PC-9 (cell line): ENCODE measurements at regions not wholly inside any gene's neighbourhood (a gene's known extent, or its start where the extent isn't known, plus 50 kb on each side); places are given as distances from the start of the nearest gene placed in this dataset.

Source experiments
- BruUV-seq: library from RNA; stranded (reverse); fragments of 400-500 nt; replicated peaks from 2 replicates; lab custom pipeline; 2021; lab: Mats Ljungman, UMichigan
- CTCF ChIA-PET: fragments of 300-600 bp; sonication (Branson Sonifier 250); formaldehyde crosslinking; loops from one replicate; lab custom pipeline; 2022; ENCODE audit warnings: antibody characterized with exemption; lab: Charles Lee
- POLR2A ChIA-PET: fragments of 300-600 bp; sonication (Branson Sonifier 250); formaldehyde crosslinking; loops from one replicate; lab custom pipeline; 2022; ENCODE audit warnings: antibody characterized with exemption; ENCODE audit not compliant: unreplicated experiment; lab: Charles Lee
- DNase-seq, 2 experiments: peaks; one replicate each; pipeline versions ENCODE4 v3.0.0 to v3.0.0-alpha.2; 2015 to 2022; ENCODE audit warnings: mixed read lengths in 1 of 2
- H2AFZ ChIP-seq: fragments of 200-600 bp; sonication (generic); 2 replicates; pipeline ENCODE4 v1.8.1; 2017; ENCODE audit warnings: antibody characterized with exemption
- H3F3A ChIP-seq: fragments of 200-600 bp; sonication (generic); 2 replicates; pipeline ENCODE4 v1.8.1; 2017; ENCODE audit warnings: antibody characterized with exemption, mild to moderate bottlenecking, low read depth; ENCODE audit not compliant: insufficient read depth
- H3K27ac ChIP-seq: fragments of 200-600 bp; sonication (generic); 2 replicates; pipeline ENCODE4 v1.6.1; 2016; ENCODE audit warnings: mixed run types
- H3K27me3 ChIP-seq: fragments of 200-600 bp; sonication (generic); 2 replicates; pipeline ENCODE4 v1.6.1; 2016; ENCODE audit warnings: low read depth, mixed run types; ENCODE audit not compliant: insufficient read depth
- H3K36me3 ChIP-seq: fragments of 200-600 bp; sonication (generic); 2 replicates; pipeline ENCODE4 v1.6.1; 2016; ENCODE audit warnings: low read depth, mixed run types
- H3K4me1 ChIP-seq: fragments of 200-600 bp; sonication (generic); replicated peaks from 2 replicates; pipeline ENCODE4 v1.6.1; 2016; ENCODE audit warnings: mixed run types; ENCODE audit not compliant: insufficient read depth
- H3K4me2 ChIP-seq: fragments of 200-600 bp; sonication (generic); 2 replicates; pipeline ENCODE4 v1.6.1; 2017; ENCODE audit warnings: mixed run types
- H3K4me3 ChIP-seq: fragments of 200-600 bp; sonication (generic); 2 replicates; pipeline ENCODE4 v1.6.1; 2016; ENCODE audit warnings: mixed run types
- H3K79me2 ChIP-seq: fragments of 200-600 bp; sonication (generic); 2 replicates; pipeline ENCODE4 v1.6.1; 2017; ENCODE audit warnings: low read depth, mixed run types
- H3K9me2 ChIP-seq: fragments of 200-600 bp; sonication (generic); 2 replicates; pipeline ENCODE4 v1.8.1; 2017; ENCODE audit warnings: mild to moderate bottlenecking; ENCODE audit not compliant: insufficient read depth
- H3K9me3 ChIP-seq: fragments of 200-600 bp; sonication (generic); 2 replicates; pipeline ENCODE4 v1.8.1; 2016; ENCODE audit warnings: low read depth; ENCODE audit not compliant: insufficient read depth
- H4K20me1 ChIP-seq: fragments of 200-600 bp; sonication (generic); 2 replicates; pipeline ENCODE4 v1.8.1; 2017; ENCODE audit not compliant: insufficient read depth
- EZH2 ChIP-seq: fragments of 200-600 bp; sonication (generic); IDR thresholded peaks from 2 replicates; pipeline ENCODE4 v1.8.0; 2017; ENCODE audit warnings: antibody characterized with exemption, low read depth
- intact Hi-C: fragments of 100-400 bp; cut with micrococcal nuclease; formaldehyde crosslinking; loops from one replicate; pipeline ENCODE4 v1.10.0; 2022; ENCODE audit not compliant: unreplicated experiment
- TF ChIP-seq, protein P1 (sequence below): fragments of 200-600 bp; sonication (generic); conservative IDR thresholded peaks from 2 replicates; pipeline ENCODE4 v1.6.1; 2017; ENCODE audit warnings: mixed run types, antibody characterized with exemption, mild to moderate bottlenecking, moderate library complexity

DNA sequence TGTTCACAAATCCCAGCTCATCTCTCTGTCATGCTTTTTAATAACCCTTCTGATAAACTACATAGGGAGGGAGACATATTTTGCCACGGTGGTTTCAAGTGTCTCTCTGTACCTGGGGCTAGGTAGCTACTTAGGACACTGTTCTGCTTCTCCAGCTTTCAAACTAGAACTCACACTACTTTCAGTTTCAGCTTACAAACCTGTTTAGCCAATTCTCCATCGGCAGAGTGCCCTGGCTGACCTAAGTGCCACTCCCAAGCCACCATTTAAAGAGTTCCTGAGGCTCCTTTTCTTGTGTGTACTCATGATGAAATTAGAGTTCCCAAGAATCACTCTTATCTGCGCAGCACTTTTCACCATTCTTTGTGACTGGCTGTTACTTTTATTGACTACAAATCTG is 899.2 kb downstream of the FAT4 start:
- peak in 1 of 2 experiments; percentile 39 for DNase-seq
- Histone ChIP-seq H3K9me3 (no peaks in the 10 kb centered on the region), H3K79me2 (no peaks in the 10 kb centered on the region), H3K4me1 (no peaks in the 10 kb centered on the region), H3K36me3 (no peaks in the 10 kb centered on the region), H3K4me3 (no peak overlapping the region), H3K27me3 (no peaks in the 10 kb centered on the region), H3K4me2 (peak overlapping the region; percentile 35), H3K27ac (no peak overlapping the region), H2AFZ (peak overlapping the region; percentile 44; the same call in 1 of the 2 replicates), H3F3A (no peaks in the 10 kb centered on the region), H4K20me1 (no peaks in the 10 kb centered on the region), H3K9me2 (no peaks in the 10 kb centered on the region)
- CTCF ChIA-PET = no interaction called here
- intact Hi-C loops = no loop called here
- POLR2A ChIA-PET = no interaction called here
- TF ChIP-seq, protein P1, sequence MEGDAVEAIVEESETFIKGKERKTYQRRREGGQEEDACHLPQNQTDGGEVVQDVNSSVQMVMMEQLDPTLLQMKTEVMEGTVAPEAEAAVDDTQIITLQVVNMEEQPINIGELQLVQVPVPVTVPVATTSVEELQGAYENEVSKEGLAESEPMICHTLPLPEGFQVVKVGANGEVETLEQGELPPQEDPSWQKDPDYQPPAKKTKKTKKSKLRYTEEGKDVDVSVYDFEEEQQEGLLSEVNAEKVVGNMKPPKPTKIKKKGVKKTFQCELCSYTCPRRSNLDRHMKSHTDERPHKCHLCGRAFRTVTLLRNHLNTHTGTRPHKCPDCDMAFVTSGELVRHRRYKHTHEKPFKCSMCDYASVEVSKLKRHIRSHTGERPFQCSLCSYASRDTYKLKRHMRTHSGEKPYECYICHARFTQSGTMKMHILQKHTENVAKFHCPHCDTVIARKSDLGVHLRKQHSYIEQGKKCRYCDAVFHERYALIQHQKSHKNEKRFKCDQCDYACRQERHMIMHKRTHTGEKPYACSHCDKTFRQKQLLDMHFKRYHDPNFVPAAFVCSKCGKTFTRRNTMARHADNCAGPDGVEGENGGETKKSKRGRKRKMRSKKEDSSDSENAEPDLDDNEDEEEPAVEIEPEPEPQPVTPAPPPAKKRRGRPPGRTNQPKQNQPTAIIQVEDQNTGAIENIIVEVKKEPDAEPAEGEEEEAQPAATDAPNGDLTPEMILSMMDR = no peak
- TF ChIP-seq EZH2 = no peak
- no TSS peak for BruUV-seq

GRCh38 chr4:126215759-126216158 is 901.0 kb downstream of the FAT4 start:
- H3K27ac ChIP-seq = no peak overlapping the region
- BruUV-seq = no TSS peak
- CTCF ChIA-PET = no interaction called here
- H3K36me3 ChIP-seq = no peaks in the 10 kb centered on the region
- no peak for TF ChIP-seq EZH2
- TF ChIP-seq, protein P1 = no peak
- H3K4me1 ChIP-seq = no peaks in the 10 kb centered on the region
- no peak overlapping the region for H3K4me3 ChIP-seq
- no peak overlapping the region for H3K4me2 ChIP-seq
- POLR2A ChIA-PET = no interaction called here
- H2AFZ ChIP-seq = no peak overlapping the region
- DNase-seq = no peak
- no peaks in the 10 kb centered on the region for H3K9me2 ChIP-seq
- no peaks in the 10 kb centered on the region for H3K9me3 ChIP-seq
- H4K20me1 ChIP-seq = no peaks in the 10 kb centered on the region
- intact Hi-C loops = no loop called here
- H3K27me3 ChIP-seq = no peaks in the 10 kb centered on the region
- no peaks in the 10 kb centered on the region for H3K79me2 ChIP-seq
- no peaks in the 10 kb centered on the region for H3F3A ChIP-seq

GRCh38 chr4:126216611-126217010 is 901.9 kb downstream of the FAT4 start:
- no peaks in the 10 kb centered on the region for H3K4me1 ChIP-seq
- no peak overlapping the region for H2AFZ ChIP-seq
- CTCF ChIA-PET = no interaction called here
- no peaks in the 10 kb centered on the region for H4K20me1 ChIP-seq
- no peak for TF ChIP-seq EZH2
- H3K36me3 ChIP-seq = no peaks in the 10 kb centered on the region
- no peaks in the 10 kb centered on the region for H3K9me3 ChIP-seq
- no TSS peak for BruUV-seq
- no peak overlapping the region for H3K4me3 ChIP-seq
- H3K9me2 ChIP-seq = no peaks in the 10 kb centered on the region
- no peaks in the 10 kb centered on the region for H3F3A ChIP-seq
- H3K4me2 ChIP-seq = no peak overlapping the region
- no peak for DNase-seq
- H3K79me2 ChIP-seq = no peaks in the 10 kb centered on the region
- no peaks in the 10 kb centered on the region for H3K27me3 ChIP-seq
- H3K27ac ChIP-seq = no peak overlapping the region
- intact Hi-C loops = no loop called here
- POLR2A ChIA-PET = no interaction called here

DNA sequence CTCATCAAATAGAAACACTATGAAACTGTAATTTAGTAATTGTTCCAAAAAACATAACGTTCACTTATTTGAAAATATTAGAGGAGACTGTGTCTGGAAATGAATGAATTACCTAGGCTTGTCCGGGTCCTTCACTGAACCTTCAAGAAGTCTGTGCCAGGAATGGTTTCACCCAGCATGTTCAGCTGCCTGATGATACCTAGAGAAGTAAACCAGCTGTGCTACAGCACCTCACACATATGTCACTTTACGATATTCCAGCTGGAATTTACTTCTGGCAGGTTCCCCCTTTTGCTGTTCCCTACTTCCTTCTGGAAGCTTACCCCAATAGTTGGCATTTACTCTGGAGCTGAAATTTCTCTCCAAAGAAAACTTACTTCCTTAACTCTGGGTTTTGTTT is 906.5 kb downstream of the FAT4 start:
- TF ChIP-seq, protein P1 = no peak
- TF ChIP-seq EZH2 = no peak
- Histone ChIP-seq H3K9me3 (no peaks in the 10 kb centered on the region), H3K36me3 (no peaks in the 10 kb centered on the region), H3K4me1 (no peaks in the 10 kb centered on the region), H3F3A (no peaks in the 10 kb centered on the region), H3K79me2 (no peaks in the 10 kb centered on the region), H3K4me2 (no peak overlapping the region), H3K27me3 (no peaks in the 10 kb centered on the region), H4K20me1 (no peaks in the 10 kb centered on the region), H3K9me2 (no peaks in the 10 kb centered on the region), H3K4me3 (no peak overlapping the region), H3K27ac (no peak overlapping the region), H2AFZ (no peak overlapping the region)
- intact Hi-C loops = no loop called here
- no peak for DNase-seq
- POLR2A ChIA-PET = no interaction called here
- CTCF ChIA-PET = no interaction called here
- no TSS peak for BruUV-seq
